GM12878 (cell line): ENCODE measurements at regions not wholly inside any gene's neighbourhood (a gene's known extent, or its start where the extent isn't known, plus 50 kb on each side); places are given as distances from the start of the nearest gene placed in this dataset.

Experiments
- ATAC-seq: fragments of 200-7000 bp; cut with Tn5 transposase; 3 replicates; pipeline ENCODE4 v1.9.1; 2020; ENCODE audit warnings: mild to moderate bottlenecking, moderate library complexity
- BruUV-seq: library from RNA; stranded (reverse); fragments of 400-500 nt; replicated peaks from 2 replicates; lab custom pipeline; 2021; lab: Mats Ljungman, UMichigan
- CTCF ChIA-PET: fragments of 300-600 bp; sonication (Branson Sonifier 250); formaldehyde crosslinking; extraction: SDS; loops from one replicate; lab custom pipeline; 2021; ENCODE audit warnings: inconsistent platforms; lab: Yijun Ruan, JAX
- POLR2A ChIA-PET: fragments of 350-600 bp; formaldehyde crosslinking; extraction: SDS; loops from one replicate; lab custom pipeline; 2021; ENCODE audit warnings: inconsistent platforms; lab: Charles Lee
- RAD21 ChIA-PET: fragments of 300-600 bp; sonication (Branson Sonifier 250); formaldehyde crosslinking; loops from one replicate; lab custom pipeline; 2023; ENCODE audit warnings: antibody characterized with exemption; ENCODE audit not compliant: unreplicated experiment; lab: Charles Lee
- SMC1A ChIA-PET: fragments of 300-600 bp; sonication (Branson Sonifier 250); formaldehyde crosslinking; loops from one replicate; lab custom pipeline; 2023; ENCODE audit not compliant: unreplicated experiment, uncharacterized antibody; lab: Charles Lee
- DNase-seq: peaks from one replicate; pipeline ENCODE4 v3.0.0-alpha.2; 2011; ENCODE audit warnings: low read depth, low spot score
- FAIRE-seq: peaks from 3 replicates; lab custom pipeline; 2011; peaks lifted over from hg19 to GRCh38; lab: Jason Lieb, UNC
- H2AFZ ChIP-seq: 2 replicates; pipeline ENCODE4 v1.6.0; 2011; ENCODE audit warnings: low read depth, low read length, control low read depth; ENCODE audit not compliant: control insufficient read depth
- H3K27ac ChIP-seq: 2 replicates; pipeline ENCODE4 v1.5.1; 2011; ENCODE audit warnings: control low read depth; ENCODE audit not compliant: control insufficient read depth, insufficient read depth
- H3K27me3 ChIP-seq, 2 experiments: replicated peaks in 1 of 2; 2 replicates each; pipeline versions ENCODE4 v1.6.0 to v1.6.1; 2011; ENCODE audit warnings: low read length in 1 of 2; ENCODE audit not compliant: control insufficient read depth in 2 of 2, insufficient read depth in 2 of 2
- H3K36me3 ChIP-seq, 2 experiments: 2 replicates each; pipeline ENCODE4 v1.5.1; 2011; ENCODE audit warnings: low read length in 1 of 2; ENCODE audit not compliant: control insufficient read depth in 2 of 2, insufficient read depth in 2 of 2
- H3K4me1 ChIP-seq: 2 replicates; pipeline ENCODE4 v1.6.1; 2011; ENCODE audit warnings: mild to moderate bottlenecking, low read length, moderate library complexity, mixed read lengths; ENCODE audit not compliant: control insufficient read depth, insufficient read depth
- H3K4me2 ChIP-seq: 2 replicates; pipeline ENCODE4 v1.6.0; 2011; ENCODE audit warnings: control low read depth; ENCODE audit not compliant: control insufficient read depth, insufficient read depth
- H3K4me3 ChIP-seq: fragments of 200-600 bp; sonication (generic); 2 replicates; pipeline ENCODE4 v1.5.1; 2016
- H3K79me2 ChIP-seq: 2 replicates; pipeline ENCODE4 v1.6.0; 2011; ENCODE audit warnings: low read length; ENCODE audit not compliant: control insufficient read depth, insufficient read depth
- H3K9ac ChIP-seq: 2 replicates; pipeline ENCODE4 v1.8.0; 2011; ENCODE audit warnings: low read length, control low read depth, mixed read lengths; ENCODE audit not compliant: control insufficient read depth, insufficient read depth
- H3K9me3 ChIP-seq: replicated peaks from 3 replicates; pipeline ENCODE4 v1.5.1; 2011; ENCODE audit warnings: mild to moderate bottlenecking, low read length; ENCODE audit not compliant: control insufficient read depth, insufficient read depth
- H4K20me1 ChIP-seq: 2 replicates; pipeline ENCODE4 v1.6.0; 2011; ENCODE audit not compliant: control insufficient read depth, insufficient read depth
- CREB1 ChIP-seq: IDR thresholded peaks from 2 replicates; pipeline ENCODE4 v1.6.1; 2012; ENCODE audit warnings: low read depth, mild to moderate bottlenecking, inconsistent platforms
- KLF5 ChIP-seq: fragments of 450-650 bp; IDR thresholded peaks from 2 replicates; pipeline ENCODE4 v1.6.1; 2014; ENCODE audit warnings: mild to moderate bottlenecking; ENCODE audit not compliant: partially characterized antibody
- MLLT1 ChIP-seq: fragments of 450-650 bp; IDR thresholded peaks from 2 replicates; pipeline ENCODE4 v1.6.1; 2016; ENCODE audit warnings: mild to moderate bottlenecking
- PBX3 ChIP-seq: IDR thresholded peaks from 2 replicates; pipeline ENCODE4 v1.6.1; 2011; ENCODE audit warnings: mild to moderate bottlenecking, low read depth, low read length, moderate library complexity; ENCODE audit not compliant: insufficient replicate concordance
- PKNOX1 ChIP-seq: fragments of 450-650 bp; IDR thresholded peaks from 2 replicates; pipeline ENCODE4 v1.6.1; 2016; ENCODE audit warnings: mild to moderate bottlenecking
- POU2F2 ChIP-seq: IDR thresholded peaks from 3 replicates; pipeline ENCODE4 v1.6.1; 2011; ENCODE audit warnings: low read depth, mild to moderate bottlenecking, low read length, borderline replicate concordance
- RCOR1 ChIP-seq: conservative IDR thresholded peaks from 2 replicates; pipeline ENCODE4 v1.6.1; 2012; ENCODE audit warnings: low read depth, low read length, improper control_type of control experiment
- TAF1 ChIP-seq: IDR thresholded peaks from 2 replicates; pipeline ENCODE4 v1.6.1; 2011; ENCODE audit warnings: mild to moderate bottlenecking, low read depth, low read length, borderline replicate concordance
- ZNF274 ChIP-seq: IDR thresholded peaks from one replicate; pipeline ENCODE4 v1.8.0; 2011; ENCODE audit not compliant: insufficient read length, insufficient read depth
- ZNF592 ChIP-seq: fragments of 450-650 bp; IDR thresholded peaks from 2 replicates; pipeline ENCODE4 v1.6.1; 2017; ENCODE audit warnings: mild to moderate bottlenecking, moderate library complexity
- ZNF622 ChIP-seq: fragments of 450-650 bp; IDR thresholded peaks from 2 replicates; pipeline ENCODE4 v1.6.1; 2017; ENCODE audit warnings: mild to moderate bottlenecking, inconsistent platforms
- WGBS: methylation state at CpG from one replicate; pipeline ENCODE4 v1.1.6; 2016; ENCODE audit warnings: low lambda C conversion rate; ENCODE audit not compliant: insufficient replicate concordance, insufficient coverage; ENCODE audit errors: missing lambda C conversion rate; 5-methylcytosine and 5-hydroxymethylcytosine counted together
- in situ Hi-C: fragments of 300-500 bp; cut with MboI; formaldehyde crosslinking; loops from 9 replicates; pipeline ENCODE4 v1.14.3; 2018; ENCODE audit warnings: mixed read lengths
- intact Hi-C: fragments of 100-400 bp; cut with micrococcal nuclease; formaldehyde crosslinking; loops from one replicate; pipeline ENCODE4 v1.14.2; 2022; ENCODE audit not compliant: unreplicated experiment

- TF ChIP-seq PBX3: no peak
- no peak for TF ChIP-seq MLLT1
- TF ChIP-seq POU2F2: no peak
- TF ChIP-seq KLF5: no peak
- TF ChIP-seq ZNF274: no peak
Observed at GRCh38 chr9:16316911-16317817, 553.3 kb downstream of the BNC2 start (continued).

GRCh38 chr9:16318516-16319060, 551.9 kb downstream of the BNC2 start:
- H3K27me3 ChIP-seq: no peaks in the 10 kb centered on the region; a peak in 1 of 4 replicates
- ChIA-PET RAD21 (no interaction called here), POLR2A (no interaction called here), SMC1A (no interaction called here), CTCF (no interaction called here)
- no peak overlapping the region for H3K4me3 ChIP-seq
- in situ Hi-C loops (no loop called here), intact Hi-C loops (no loop called here)
- no peak overlapping the region for H3K9ac ChIP-seq
- BruUV-seq: no TSS peak
- no peaks in the 10 kb centered on the region for H3K36me3 ChIP-seq
- no peaks in the 10 kb centered on the region for H4K20me1 ChIP-seq
- no peak overlapping the region for H2AFZ ChIP-seq
- WGBS: 43% methylated on average over 20 of the region's 20 CpGs
- H3K27ac ChIP-seq: no peak overlapping the region
- ATAC-seq (no peak), DNase-seq (no peak), FAIRE-seq (no peak)
- H3K79me2 ChIP-seq: no peaks in the 10 kb centered on the region
- no peak overlapping the region for H3K4me2 ChIP-seq
- no peaks in the 10 kb centered on the region for H3K4me1 ChIP-seq
- no peaks in the 10 kb centered on the region for H3K9me3 ChIP-seq
- no peak for TF ChIP-seq ZNF592
- TF ChIP-seq TAF1: no peak
- no peak for TF ChIP-seq CREB1
- TF ChIP-seq ZNF622: no peak
- TF ChIP-seq PKNOX1: no peak
- TF ChIP-seq RCOR1: no peak
